K562 (cell line): ENCODE measurements at regions not wholly inside any gene's neighbourhood (a gene's known extent, or its start where the extent isn't known, plus 50 kb on each side); places are given as distances from the start of the nearest gene placed in this dataset.

Source experiments
- C11orf30 ChIP-seq: fragments of 450-650 bp; IDR thresholded peaks from 2 replicates; pipeline ENCODE4 v1.6.1; 2016; ENCODE audit warnings: low read depth, mild to moderate bottlenecking
- E4F1 ChIP-seq: fragments of 250-450 bp; sonication (Bioruptor Pico); IDR thresholded peaks from 2 replicates; pipeline ENCODE4 v1.5.0; 2021; ENCODE audit warnings: mild to moderate bottlenecking, borderline replicate concordance
- GTF2F1 ChIP-seq: IDR thresholded peaks from 2 replicates; pipeline ENCODE4 v1.6.1; 2011; ENCODE audit warnings: low read depth, low read length, improper control_type of control experiment
- HNRNPK ChIP-seq: fragments of 200-400 bp; formaldehyde crosslinking; IDR thresholded peaks from one replicate; pipeline ENCODE4 v1.6.1; 2018; ENCODE audit warnings: mild to moderate bottlenecking, low read depth, low read length; ENCODE audit not compliant: poor library complexity, severe bottlenecking
- HOMEZ ChIP-seq: fragments of 250-450 bp; sonication (Bioruptor Pico); IDR thresholded peaks from 2 replicates; pipeline ENCODE4 v1.4.0; 2020; ENCODE audit warnings: mild to moderate bottlenecking, moderate library complexity
- JUN ChIP-seq, 2 experiments: sonication (generic) in 1 of 2; formaldehyde crosslinking in 1 of 2; IDR thresholded peaks; 2 replicates each; pipeline versions ENCODE4 v1.6.1 to v1.8.0; 2012 to 2022; ENCODE audit warnings: borderline replicate concordance in 2 of 2, mild to moderate bottlenecking in 2 of 2, improper control_type of control experiment in 1 of 2, low read depth in 1 of 2, low read length in 1 of 2, missing genetic modification reagents in 1 of 2
- MAFF ChIP-seq: IDR thresholded peaks from 2 replicates; pipeline ENCODE4 v1.6.1; 2012; ENCODE audit warnings: low read length, improper control_type of control experiment
- MCM5 ChIP-seq: fragments of 450-650 bp; IDR thresholded peaks from 2 replicates; pipeline ENCODE4 v1.6.1; 2016; ENCODE audit warnings: low read depth
- PATZ1 ChIP-seq: fragments of 250-450 bp; sonication (Bioruptor Pico); IDR thresholded peaks from 2 replicates; pipeline ENCODE4 v1.5.0; 2020; ENCODE audit warnings: mild to moderate bottlenecking, borderline replicate concordance
- POLR2AphosphoS5 ChIP-seq: IDR thresholded peaks from 2 replicates; pipeline ENCODE4 v1.6.1; 2011; ENCODE audit warnings: mild to moderate bottlenecking, low read depth, low read length, moderate library complexity; ENCODE audit not compliant: control insufficient read depth, insufficient read depth
- THAP7 ChIP-seq: fragments of 250-450 bp; sonication (Bioruptor Pico); IDR thresholded peaks from 2 replicates; pipeline ENCODE4 v1.5.0; 2021
- THRA ChIP-seq: fragments of 450-650 bp; IDR thresholded peaks from 2 replicates; pipeline ENCODE4 v1.6.1; 2017; ENCODE audit warnings: mild to moderate bottlenecking, moderate library complexity
- XRCC5 ChIP-seq: fragments of 200-400 bp; formaldehyde crosslinking; IDR thresholded peaks from 2 replicates; pipeline ENCODE4 v1.6.1; 2017; ENCODE audit warnings: low read depth, mild to moderate bottlenecking, low read length
- ZBTB5 ChIP-seq: fragments of 450-650 bp; IDR thresholded peaks from 2 replicates; pipeline ENCODE4 v1.6.1; 2017; ENCODE audit warnings: antibody characterized with exemption
- ZBTB8A ChIP-seq: fragments of 450-650 bp; IDR thresholded peaks from 2 replicates; pipeline ENCODE4 v1.6.1; 2018; ENCODE audit warnings: mild to moderate bottlenecking, moderate library complexity; ENCODE audit not compliant: partially characterized antibody
- ZC3H4 ChIP-seq: sonication (generic); formaldehyde crosslinking; IDR thresholded peaks from 2 replicates; pipeline ENCODE4 v1.9.0; 2021; ENCODE audit warnings: missing genetic modification reagents, borderline replicate concordance
- ZNF133 ChIP-seq: fragments of 250-450 bp; sonication (Bioruptor Pico); IDR thresholded peaks from 2 replicates; pipeline ENCODE4 v1.4.0; 2020; ENCODE audit warnings: mild to moderate bottlenecking
- ZNF57 ChIP-seq: fragments of 450-650 bp; formaldehyde crosslinking; IDR thresholded peaks from 2 replicates; pipeline ENCODE4 v1.4.0; 2020; ENCODE audit warnings: mild to moderate bottlenecking, moderate library complexity

GRCh38 chr2:175769200-175769599 is 232.9 kb downstream of the LNPK start (continued):
- TF ChIP-seq PATZ1, result no peak
- no peak for TF ChIP-seq HOMEZ (CRISPR knock-in tag)
- no peak for TF ChIP-seq E4F1 (CRISPR knock-in tag)
- peak; percentile 97 for TF ChIP-seq MAFF
- no peak for TF ChIP-seq GTF2F1
- TF ChIP-seq MCM5, result no peak
- no peak for TF ChIP-seq THAP7 (CRISPR knock-in tag)
- no peak for TF ChIP-seq ZC3H4 (CRISPR knock-in tag)
- TF ChIP-seq C11orf30, result peak; percentile 94
- no peak for TF ChIP-seq XRCC5
- TF ChIP-seq POLR2AphosphoS5, result no peak
- no peak for TF ChIP-seq ZNF57 (CRISPR knock-in tag)
- no peak for TF ChIP-seq THRA
- no peak for TF ChIP-seq ZBTB5
- no peak for TF ChIP-seq JUN (IDR thresholded peaks at IDR 0.05; ENCODE audit: borderline replicate concordance, low read depth, low read length)
- TF ChIP-seq JUN (CRISPR knock-in tag; IDR thresholded peaks at IDR 0.05; ENCODE audit: borderline replicate concordance), result no peak
- no peak for TF ChIP-seq ZBTB8A
- no peak for TF ChIP-seq HNRNPK
- TF ChIP-seq ZNF133 (CRISPR knock-in tag), result no peak
